ENCODE measurements at regions not wholly inside any gene's neighbourhood (a gene's known extent, or its start where the extent isn't known, plus 50 kb on each side); places are given as distances from the start of the nearest gene placed in this dataset.

DNA sequence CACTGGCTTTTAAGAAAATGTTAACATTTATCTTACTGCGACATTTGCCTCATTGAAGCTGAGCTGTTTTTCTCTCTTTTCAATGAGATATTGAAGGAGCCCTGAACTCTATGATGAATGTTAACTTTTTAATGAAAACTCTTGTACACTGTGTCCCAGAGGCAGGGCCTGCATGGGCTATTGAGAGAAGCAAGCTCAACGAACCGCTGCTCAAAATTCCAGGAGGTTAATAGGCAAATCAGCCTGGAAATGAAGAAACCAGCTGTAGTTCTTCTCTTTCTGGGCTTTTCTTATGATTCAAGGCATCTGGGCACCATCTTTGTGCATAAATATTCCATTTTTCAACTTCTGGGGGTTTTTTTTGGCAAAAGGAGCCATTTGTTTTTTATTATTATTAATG, 168.4 kb upstream of the NPVF start:
- Histone ChIP-seq H3K4me2 (no peak overlapping the region), H3K9me3 (no peaks in the 10 kb centered on the region), H3K4me1 (no peaks in the 10 kb centered on the region), H3K27ac (no peak overlapping the region), H3K4me3 (no peak overlapping the region)
- ATAC-seq, result no peak
- no peak for DNase-seq (ENCODE audit: low read depth in 1 of 2, low spot score in 1 of 2)
- ChIA-PET POLR2A (no interaction called here), CTCF (interaction anchor here (0.6 to 9.6 kb wide), 3 partner anchors 10 to 455 kb away, joined by 3 to 114 read pairs (median 3); no protein-coding TSS in a partner anchor)
- FAIRE-seq, result no peak
- TF ChIP-seq, protein P1, sequence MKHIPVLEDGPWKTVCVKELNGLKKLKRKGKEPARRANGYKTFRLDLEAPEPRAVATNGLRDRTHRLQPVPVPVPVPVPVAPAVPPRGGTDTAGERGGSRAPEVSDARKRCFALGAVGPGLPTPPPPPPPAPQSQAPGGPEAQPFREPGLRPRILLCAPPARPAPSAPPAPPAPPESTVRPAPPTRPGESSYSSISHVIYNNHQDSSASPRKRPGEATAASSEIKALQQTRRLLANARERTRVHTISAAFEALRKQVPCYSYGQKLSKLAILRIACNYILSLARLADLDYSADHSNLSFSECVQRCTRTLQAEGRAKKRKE (CRISPR knock-in tag; IDR thresholded peaks at IDR 0.05; ENCODE audit: low read depth), result no peak
- no peak for TF ChIP-seq FOSB (CRISPR knock-in tag; IDR thresholded peaks at IDR 0.05)
- no peak for TF ChIP-seq ZC3H11A (IDR thresholded peaks at IDR 0.05)
- TF ChIP-seq CBX2 (IDR thresholded peaks at IDR 0.05; ENCODE audit: borderline replicate concordance, low read depth), result no peak
- TF ChIP-seq RCOR1 (IDR thresholded peaks at IDR 0.05; ENCODE audit: low read depth, low read length), result no peak
- TF ChIP-seq, protein P2, sequence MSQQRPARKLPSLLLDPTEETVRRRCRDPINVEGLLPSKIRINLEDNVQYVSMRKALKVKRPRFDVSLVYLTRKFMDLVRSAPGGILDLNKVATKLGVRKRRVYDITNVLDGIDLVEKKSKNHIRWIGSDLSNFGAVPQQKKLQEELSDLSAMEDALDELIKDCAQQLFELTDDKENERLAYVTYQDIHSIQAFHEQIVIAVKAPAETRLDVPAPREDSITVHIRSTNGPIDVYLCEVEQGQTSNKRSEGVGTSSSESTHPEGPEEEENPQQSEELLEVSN (IDR thresholded peaks at IDR 0.05; ENCODE audit: borderline replicate concordance, low read depth), result no peak
- TF ChIP-seq NPAS2 (CRISPR knock-in tag; IDR thresholded peaks at IDR 0.05; ENCODE audit: borderline replicate concordance), result no peak
- no peak for TF ChIP-seq JUN (IDR thresholded peaks at IDR 0.05)
- no peak for TF ChIP-seq RARB (CRISPR knock-in tag; IDR thresholded peaks at IDR 0.05)
- TF ChIP-seq CBX8 (IDR thresholded peaks at IDR 0.05), result no peak
- no peak for TF ChIP-seq HDAC2 (IDR thresholded peaks at IDR 0.05)
- no peak for TF ChIP-seq BHLHE40 (IDR thresholded peaks at IDR 0.05; ENCODE audit: low read depth, low read length)
- TF ChIP-seq FOSL2 (IDR thresholded peaks at IDR 0.05), result no peak
- TF ChIP-seq FOSL2 (CRISPR knock-in tag; IDR thresholded peaks at IDR 0.05), result no peak
- TF ChIP-seq, protein P3, sequence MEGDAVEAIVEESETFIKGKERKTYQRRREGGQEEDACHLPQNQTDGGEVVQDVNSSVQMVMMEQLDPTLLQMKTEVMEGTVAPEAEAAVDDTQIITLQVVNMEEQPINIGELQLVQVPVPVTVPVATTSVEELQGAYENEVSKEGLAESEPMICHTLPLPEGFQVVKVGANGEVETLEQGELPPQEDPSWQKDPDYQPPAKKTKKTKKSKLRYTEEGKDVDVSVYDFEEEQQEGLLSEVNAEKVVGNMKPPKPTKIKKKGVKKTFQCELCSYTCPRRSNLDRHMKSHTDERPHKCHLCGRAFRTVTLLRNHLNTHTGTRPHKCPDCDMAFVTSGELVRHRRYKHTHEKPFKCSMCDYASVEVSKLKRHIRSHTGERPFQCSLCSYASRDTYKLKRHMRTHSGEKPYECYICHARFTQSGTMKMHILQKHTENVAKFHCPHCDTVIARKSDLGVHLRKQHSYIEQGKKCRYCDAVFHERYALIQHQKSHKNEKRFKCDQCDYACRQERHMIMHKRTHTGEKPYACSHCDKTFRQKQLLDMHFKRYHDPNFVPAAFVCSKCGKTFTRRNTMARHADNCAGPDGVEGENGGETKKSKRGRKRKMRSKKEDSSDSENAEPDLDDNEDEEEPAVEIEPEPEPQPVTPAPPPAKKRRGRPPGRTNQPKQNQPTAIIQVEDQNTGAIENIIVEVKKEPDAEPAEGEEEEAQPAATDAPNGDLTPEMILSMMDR (IDR thresholded peaks at IDR 0.05), result no peak
- 70% methylated on average over 3 of the region's 3 CpGs for WGBS (ENCODE audit: missing lambda C conversion rate)

DNA sequence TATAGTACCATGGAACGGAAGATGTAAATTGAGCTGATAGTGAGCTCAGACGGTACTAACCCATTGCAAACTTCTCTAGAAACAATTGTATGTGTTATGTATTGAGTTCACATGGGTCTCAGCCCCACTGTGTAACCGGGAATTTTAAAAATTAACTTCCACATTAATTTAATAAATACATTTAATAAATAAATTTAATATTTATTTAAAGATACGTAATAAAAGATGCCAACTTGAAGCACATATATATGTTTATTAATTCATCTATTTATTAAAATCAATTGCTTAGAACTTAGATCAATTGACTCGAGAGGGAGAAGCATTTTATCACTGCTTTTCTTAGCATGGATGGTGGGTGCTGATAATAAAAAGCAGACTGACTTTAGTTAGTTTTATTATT, 170.1 kb upstream of the NPVF start:
- FAIRE-seq, result no peak
- POLR2A ChIA-PET, result no interaction called here

More for the DNA sequence above, 170.1 kb upstream of the NPVF start:
- ATAC-seq (no peak), DNase-seq (ENCODE audit: low read depth in 1 of 2, low spot score in 1 of 2) (no peak)
- no peak overlapping the region for H3K4me3 ChIP-seq
- H3K27ac ChIP-seq, result no peak overlapping the region
- TF ChIP-seq, protein P4, sequence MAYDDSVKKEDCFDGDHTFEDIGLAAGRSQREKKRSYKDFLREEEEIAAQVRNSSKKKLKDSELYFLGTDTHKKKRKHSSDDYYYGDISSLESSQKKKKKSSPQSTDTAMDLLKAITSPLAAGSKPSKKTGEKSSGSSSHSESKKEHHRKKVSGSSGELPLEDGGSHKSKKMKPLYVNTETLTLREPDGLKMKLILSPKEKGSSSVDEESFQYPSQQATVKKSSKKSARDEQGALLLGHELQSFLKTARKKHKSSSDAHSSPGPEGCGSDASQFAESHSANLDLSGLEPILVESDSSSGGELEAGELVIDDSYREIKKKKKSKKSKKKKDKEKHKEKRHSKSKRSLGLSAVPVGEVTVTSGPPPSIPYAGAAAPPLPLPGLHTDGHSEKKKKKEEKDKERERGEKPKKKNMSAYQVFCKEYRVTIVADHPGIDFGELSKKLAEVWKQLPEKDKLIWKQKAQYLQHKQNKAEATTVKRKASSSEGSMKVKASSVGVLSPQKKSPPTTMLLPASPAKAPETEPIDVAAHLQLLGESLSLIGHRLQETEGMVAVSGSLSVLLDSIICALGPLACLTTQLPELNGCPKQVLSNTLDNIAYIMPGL (CRISPR knock-in tag; IDR thresholded peaks at IDR 0.05; ENCODE audit: borderline replicate concordance), result no peak
- TF ChIP-seq FOSL2 (IDR thresholded peaks at IDR 0.05), result no peak
- no peak for TF ChIP-seq FOSL2 (CRISPR knock-in tag; IDR thresholded peaks at IDR 0.05)
- TF ChIP-seq, protein P5, sequence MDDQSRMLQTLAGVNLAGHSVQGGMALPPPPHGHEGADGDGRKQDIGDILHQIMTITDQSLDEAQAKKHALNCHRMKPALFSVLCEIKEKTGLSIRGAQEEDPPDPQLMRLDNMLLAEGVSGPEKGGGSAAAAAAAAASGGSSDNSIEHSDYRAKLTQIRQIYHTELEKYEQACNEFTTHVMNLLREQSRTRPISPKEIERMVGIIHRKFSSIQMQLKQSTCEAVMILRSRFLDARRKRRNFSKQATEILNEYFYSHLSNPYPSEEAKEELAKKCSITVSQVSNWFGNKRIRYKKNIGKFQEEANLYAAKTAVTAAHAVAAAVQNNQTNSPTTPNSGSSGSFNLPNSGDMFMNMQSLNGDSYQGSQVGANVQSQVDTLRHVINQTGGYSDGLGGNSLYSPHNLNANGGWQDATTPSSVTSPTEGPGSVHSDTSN (IDR thresholded peaks at IDR 0.05), result no peak
- TF ChIP-seq, protein P6, sequence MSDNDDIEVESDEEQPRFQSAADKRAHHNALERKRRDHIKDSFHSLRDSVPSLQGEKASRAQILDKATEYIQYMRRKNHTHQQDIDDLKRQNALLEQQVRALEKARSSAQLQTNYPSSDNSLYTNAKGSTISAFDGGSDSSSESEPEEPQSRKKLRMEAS (IDR thresholded peaks at IDR 0.05), result no peak
- CTCF ChIA-PET, result no interaction called here
- H3K4me2 ChIP-seq, result no peak overlapping the region
- no peaks in the 10 kb centered on the region for H3K9me3 ChIP-seq
- no peaks in the 10 kb centered on the region for H3K4me1 ChIP-seq
- 19% methylated on average over 5 of the region's 5 CpGs for WGBS (ENCODE audit: missing lambda C conversion rate)

Data from A549 (cell line).